ENCODE measurements at regions not wholly inside any gene's neighbourhood (a gene's known extent, or its start where the extent isn't known, plus 50 kb on each side); places are given as distances from the start of the nearest gene placed in this dataset.
A peak's percentile ranks its signal among the peaks of the same experiment; 100 is the strongest.

DNA sequence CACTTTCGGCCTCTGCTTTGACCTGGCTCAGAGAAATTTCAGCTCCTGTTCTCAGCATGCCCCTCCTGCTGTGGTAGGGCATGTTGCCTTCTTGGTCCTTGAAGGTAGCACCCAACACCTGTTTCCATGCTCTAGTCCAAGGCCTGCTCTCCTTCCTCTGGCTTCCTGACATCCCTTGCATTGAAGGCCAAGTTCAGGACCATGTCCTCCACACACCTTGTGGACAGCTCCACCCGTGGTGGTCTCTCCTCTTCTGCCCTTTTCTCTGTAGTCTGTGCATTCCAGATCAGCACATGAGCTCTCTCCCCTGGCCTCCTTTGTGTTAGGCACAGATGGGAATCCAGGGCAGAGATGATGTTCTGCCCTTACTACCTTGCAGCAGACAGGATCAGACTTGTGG is 225.3 kb downstream of the ADAMTS15 start:
- Histone ChIP-seq H3K27ac (no peak overlapping the region), H3K36me3 (no peaks in the 10 kb centered on the region), H3K27me3 (no peaks in the 10 kb centered on the region), H3K4me3 (no peak overlapping the region), H3K9me3 (no peaks in the 10 kb centered on the region), H3K4me1 (peaks cover 19% of the 10 kb centered on the region)
- no peak for DNase-seq
- intact Hi-C loops (cut with DNase I), result no loop called here
- TF ChIP-seq, protein P1, sequence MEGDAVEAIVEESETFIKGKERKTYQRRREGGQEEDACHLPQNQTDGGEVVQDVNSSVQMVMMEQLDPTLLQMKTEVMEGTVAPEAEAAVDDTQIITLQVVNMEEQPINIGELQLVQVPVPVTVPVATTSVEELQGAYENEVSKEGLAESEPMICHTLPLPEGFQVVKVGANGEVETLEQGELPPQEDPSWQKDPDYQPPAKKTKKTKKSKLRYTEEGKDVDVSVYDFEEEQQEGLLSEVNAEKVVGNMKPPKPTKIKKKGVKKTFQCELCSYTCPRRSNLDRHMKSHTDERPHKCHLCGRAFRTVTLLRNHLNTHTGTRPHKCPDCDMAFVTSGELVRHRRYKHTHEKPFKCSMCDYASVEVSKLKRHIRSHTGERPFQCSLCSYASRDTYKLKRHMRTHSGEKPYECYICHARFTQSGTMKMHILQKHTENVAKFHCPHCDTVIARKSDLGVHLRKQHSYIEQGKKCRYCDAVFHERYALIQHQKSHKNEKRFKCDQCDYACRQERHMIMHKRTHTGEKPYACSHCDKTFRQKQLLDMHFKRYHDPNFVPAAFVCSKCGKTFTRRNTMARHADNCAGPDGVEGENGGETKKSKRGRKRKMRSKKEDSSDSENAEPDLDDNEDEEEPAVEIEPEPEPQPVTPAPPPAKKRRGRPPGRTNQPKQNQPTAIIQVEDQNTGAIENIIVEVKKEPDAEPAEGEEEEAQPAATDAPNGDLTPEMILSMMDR (IDR thresholded peaks at IDR 0.05), result no peak
- no peak for ATAC-seq

DNA sequence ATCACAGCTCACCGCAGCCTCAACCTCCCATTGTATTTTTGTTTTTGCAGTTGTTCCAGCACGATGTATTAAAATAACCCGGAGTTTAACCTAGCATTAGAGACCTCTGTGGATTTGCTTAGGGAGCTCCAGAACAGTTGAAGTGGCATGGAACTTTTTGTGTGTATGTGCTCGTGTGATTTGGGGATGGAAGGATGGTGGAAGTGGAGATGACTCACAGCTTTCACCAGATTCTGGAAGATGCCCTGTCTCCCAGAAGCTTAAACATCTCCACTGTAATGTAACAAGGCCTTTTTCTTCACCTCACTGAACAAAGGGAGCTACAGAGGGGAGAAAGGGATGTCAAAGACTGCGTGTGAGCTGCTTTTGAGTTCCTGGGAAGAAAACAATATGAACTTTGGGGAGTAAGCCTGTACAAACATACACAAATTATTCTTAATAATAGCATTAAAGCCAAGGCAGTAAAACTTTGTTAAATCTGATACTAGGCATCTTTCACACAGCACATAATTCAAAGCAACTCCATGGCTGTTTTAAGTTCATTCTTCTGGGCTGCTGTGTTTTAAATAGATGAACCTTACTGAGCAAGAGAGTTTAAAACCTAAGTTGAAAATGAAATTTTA is 226.4 kb downstream of the ADAMTS15 start:
- Histone ChIP-seq H3K9me3 (peaks cover 7% of the 10 kb centered on the region), H3K36me3 (no peaks in the 10 kb centered on the region), H3K4me1 (peaks cover 19% of the 10 kb centered on the region), H3K27ac (peak overlapping the region; percentile 60), H3K4me3 (no peak overlapping the region), H3K27me3 (no peaks in the 10 kb centered on the region)
- TF ChIP-seq, protein P1 (IDR thresholded peaks at IDR 0.05), result no peak
- no peak for ATAC-seq
- intact Hi-C loops (cut with DNase I), result no loop called here
- DNase-seq, result no peak

DNA sequence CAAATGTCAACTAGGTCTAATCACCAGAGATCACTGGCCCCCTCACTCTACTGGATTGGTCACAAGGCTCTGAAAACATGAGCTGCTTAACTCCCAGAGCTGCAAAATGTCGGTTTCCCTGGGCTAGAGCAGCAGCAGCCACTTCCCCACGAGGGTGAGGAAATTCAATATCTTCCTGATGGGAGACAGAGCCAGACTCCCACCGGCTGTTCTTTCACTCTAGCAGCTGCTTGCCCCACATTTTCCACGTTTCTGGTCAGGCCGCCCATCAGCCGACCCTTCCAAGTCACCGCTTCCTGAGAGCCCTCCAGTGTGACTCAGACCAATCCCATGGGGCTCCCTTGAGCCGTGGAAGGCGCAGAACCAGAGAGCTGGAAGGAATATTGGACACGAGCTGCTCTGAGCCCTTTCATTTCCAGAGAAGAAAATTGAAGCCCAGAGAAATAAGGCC is 227.0 kb downstream of the ADAMTS15 start:
- intact Hi-C loops (cut with DNase I), result no loop called here

DNA sequence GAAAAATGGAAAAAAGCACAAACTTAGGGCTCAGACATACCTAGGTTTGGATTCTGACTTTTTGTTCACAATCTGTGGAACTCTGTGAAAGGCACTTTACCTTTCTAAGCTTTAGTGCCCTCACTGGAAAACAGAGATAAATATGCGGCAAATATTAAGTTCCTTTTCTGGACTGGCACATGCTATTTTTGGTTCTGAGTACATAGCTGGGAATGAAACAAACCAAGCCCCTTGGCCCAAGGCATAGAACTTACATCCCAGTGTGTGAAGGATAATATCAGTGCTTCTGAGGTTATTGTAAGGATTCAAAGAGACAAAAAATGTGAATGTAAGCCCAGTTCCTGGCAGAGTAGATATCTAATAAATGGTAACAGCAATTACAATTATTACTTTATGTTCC is 227.5 kb downstream of the ADAMTS15 start:
- H3K36me3 ChIP-seq, result no peaks in the 10 kb centered on the region

More for the DNA sequence above, 227.0 kb downstream of the ADAMTS15 start:
- peaks cover 19% of the 10 kb centered on the region for H3K4me1 ChIP-seq
- no peaks in the 10 kb centered on the region for H3K27me3 ChIP-seq
- ATAC-seq (peak; percentile 50), DNase-seq (no peak)
- H3K4me3 ChIP-seq, result no peak overlapping the region
- no peaks in the 10 kb centered on the region for H3K36me3 ChIP-seq
- H3K9me3 ChIP-seq, result peaks cover 7% of the 10 kb centered on the region
- peak overlapping the region; percentile 60 for H3K27ac ChIP-seq
- TF ChIP-seq, protein P1 (IDR thresholded peaks at IDR 0.05), result no peak

DNA sequence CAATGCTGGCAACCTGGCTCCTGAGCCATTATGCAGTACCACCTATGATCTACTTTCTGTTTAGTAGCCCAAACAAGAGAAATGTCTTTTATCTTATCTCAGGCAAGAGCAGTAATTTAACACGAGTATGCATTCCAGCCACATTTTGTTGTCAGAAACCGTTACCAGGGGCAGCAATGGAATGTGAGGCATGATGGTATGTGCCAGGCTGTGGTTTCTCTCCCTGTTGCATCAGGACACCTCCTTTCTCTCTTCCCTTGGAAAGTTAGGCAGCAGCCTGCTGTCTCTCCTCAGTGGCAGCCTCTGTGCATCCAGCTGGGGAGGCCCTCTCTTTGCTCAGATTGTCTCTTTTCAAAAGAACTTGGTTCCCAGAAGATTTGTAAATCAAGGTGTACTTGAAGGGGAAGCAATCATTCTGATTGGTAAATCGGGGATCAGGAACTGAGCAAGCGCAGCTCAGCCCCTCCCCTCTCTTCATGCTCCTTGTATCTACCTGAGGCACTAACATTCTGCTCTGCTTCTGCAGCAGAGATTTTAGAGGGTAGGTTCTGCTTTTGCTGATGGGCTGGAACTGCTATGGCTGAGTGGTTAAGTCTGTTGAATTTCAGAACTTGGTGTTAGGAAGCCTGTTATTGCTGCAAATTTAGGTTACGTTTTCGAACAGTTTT is 229.2 kb downstream of the ADAMTS15 start:
- peaks cover 7% of the 10 kb centered on the region for H3K9me3 ChIP-seq

More for the DNA sequence above, 227.5 kb downstream of the ADAMTS15 start:
- H3K4me1 ChIP-seq, result peaks cover 19% of the 10 kb centered on the region
- TF ChIP-seq, protein P1 (IDR thresholded peaks at IDR 0.05), result no peak
- peaks cover 7% of the 10 kb centered on the region for H3K9me3 ChIP-seq
- H3K27me3 ChIP-seq, result no peaks in the 10 kb centered on the region
- H3K27ac ChIP-seq, result peak overlapping the region; percentile 60
- no peak overlapping the region for H3K4me3 ChIP-seq
- ATAC-seq (no peak), DNase-seq (no peak)
- intact Hi-C loops (cut with DNase I), result no loop called here

More for the DNA sequence above, 229.2 kb downstream of the ADAMTS15 start:
- intact Hi-C loops (cut with DNase I), result no loop called here
- TF ChIP-seq, protein P1 (IDR thresholded peaks at IDR 0.05), result no peak
- Histone ChIP-seq H3K4me1 (peaks cover 19% of the 10 kb centered on the region), H3K36me3 (no peaks in the 10 kb centered on the region), H3K4me3 (no peak overlapping the region), H3K27ac (no peak overlapping the region), H3K27me3 (no peaks in the 10 kb centered on the region)
- ATAC-seq (peak; percentile 77), DNase-seq (no peak)
